Activated CD4-positive, alpha-beta T cell treated with anti-CD3 and anti-CD28 coated beads, Interleukin-10, Interleukin-2, amounts not matched to agents 100 ng/mL and 50 ng/mL, durations not matched to agents 16 hours and 8 hours (primary cell): ENCODE measurements at regions not wholly inside any gene's neighbourhood (a gene's known extent, or its start where the extent isn't known, plus 50 kb on each side); places are given as distances from the start of the nearest gene placed in this dataset.

Experiments used
- DNase-seq: peaks from one replicate; pipeline ENCODE4 v3.0.0-alpha.2; 2020

DNA sequence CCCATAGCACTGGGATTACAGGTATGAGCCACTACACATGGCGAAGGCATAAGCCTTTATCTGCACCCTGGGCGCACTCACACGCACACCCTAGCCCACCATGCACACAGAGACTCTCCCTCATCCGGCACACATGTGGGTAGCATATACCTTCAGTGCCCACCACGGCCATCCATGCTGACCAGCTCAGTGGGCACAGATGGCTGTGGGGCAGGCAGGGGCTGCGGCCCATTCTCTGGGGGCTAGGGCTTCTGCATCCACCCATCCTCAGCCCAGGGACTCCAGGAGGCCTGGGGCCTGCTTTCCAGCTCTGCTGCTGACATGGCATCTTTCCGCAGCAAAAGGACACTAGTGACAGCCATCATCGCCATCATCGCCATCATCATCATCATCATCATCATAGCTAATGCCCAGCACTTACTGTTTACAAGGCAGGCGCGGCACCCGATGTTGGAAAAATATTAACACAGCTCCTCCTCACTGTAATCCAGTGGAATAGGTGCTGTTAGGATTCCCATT, 111.2 kb downstream of the NCOR2 start:
- DNase-seq: no peak

DNA sequence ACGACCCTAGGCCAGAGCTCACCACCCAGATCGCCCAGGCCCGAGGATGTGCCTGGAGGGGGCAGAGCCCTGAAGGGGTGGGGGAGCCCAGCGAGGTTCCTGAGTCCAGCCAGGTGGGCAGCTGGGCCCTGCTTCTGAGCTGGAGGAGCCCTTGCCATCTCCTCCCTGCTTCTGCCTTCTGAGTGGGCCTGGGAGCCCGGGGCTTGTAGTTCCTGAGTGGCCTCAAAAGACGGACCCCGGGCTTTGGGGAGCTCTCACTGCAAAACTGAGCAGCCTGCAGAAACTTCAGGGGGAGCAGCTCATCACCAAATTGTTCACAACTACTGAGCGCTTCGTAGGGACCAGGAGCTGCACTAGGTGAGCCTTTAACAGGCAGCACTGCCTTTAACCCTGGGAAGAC, 112.1 kb downstream of the NCOR2 start:
- no peak for DNase-seq

DNA sequence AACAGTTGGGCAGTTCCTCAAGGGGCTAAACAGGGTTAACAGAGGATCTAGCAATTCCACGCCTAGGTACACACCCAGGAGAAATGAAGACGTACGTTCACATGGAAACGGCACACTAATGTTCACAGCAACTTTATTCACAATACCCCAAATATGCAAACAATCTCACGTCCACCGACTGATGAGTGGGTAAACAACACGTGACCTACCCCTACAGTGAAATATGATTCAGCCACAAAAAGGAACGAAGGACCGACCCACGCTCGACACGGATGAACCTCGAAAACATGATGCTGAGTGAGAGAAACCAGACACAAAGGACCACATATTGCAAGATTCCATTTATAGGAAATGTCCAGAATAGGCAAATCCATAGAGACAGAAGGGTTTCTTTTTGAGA, 112.7 kb downstream of the NCOR2 start:
- no peak for DNase-seq

GRCh38 chr12:124454352-124454725, 113.1 kb downstream of the NCOR2 start:
- no peak for DNase-seq

DNA sequence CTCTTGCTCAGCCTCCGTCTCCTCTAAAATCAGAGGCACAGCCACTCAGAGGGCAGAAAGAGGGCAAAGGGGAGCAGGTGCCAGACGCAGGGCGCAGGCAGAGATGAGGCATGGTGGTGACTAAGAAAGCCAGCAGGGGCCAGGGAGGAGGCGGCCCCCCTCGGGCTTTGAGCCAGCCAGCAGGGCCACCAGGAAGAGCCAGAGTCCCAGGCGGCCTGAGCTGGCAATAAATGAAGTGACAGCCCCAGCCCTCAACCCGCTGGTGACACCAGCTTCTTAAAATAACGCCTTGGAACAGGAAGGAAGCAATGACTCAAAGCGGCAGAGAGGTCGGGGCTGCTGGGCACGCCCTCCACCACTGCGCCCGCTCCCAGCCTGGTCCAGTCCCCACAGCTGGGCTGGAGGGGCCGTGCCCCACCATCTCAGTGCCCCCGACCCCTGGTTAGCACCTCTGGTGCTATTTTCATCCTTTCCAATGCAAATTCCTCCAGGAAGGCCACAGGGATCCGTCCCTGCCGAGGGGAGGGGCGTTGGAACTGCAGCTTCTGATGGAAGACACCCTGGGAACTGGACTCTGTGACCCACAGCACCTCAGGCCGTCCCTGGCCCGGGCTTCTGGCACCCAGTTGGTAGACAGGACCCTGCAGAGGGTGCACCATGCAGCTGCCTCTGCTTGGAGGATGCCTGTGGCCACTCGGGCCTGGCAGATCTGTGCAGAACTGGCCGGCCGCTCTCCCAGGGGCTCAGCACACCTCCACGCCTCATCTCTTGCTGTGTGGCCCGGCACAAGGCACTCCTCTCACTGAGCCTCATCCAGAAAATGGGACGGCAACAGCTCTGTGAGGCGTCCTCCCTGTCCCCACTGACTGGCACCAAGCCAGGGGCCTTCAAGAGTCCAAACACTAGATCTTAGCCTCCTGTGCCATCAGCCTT, 113.7 kb downstream of the NCOR2 start:
- DNase-seq: peak; percentile 94

- DNase-seq: no peak
These were observed 114.7 kb downstream of the NCOR2 start for GRCh38 chr12:124452576-124453331.

- no peak for DNase-seq
These were observed 115.7 kb downstream of the NCOR2 start for GRCh38 chr12:124451637-124452243.

DNA sequence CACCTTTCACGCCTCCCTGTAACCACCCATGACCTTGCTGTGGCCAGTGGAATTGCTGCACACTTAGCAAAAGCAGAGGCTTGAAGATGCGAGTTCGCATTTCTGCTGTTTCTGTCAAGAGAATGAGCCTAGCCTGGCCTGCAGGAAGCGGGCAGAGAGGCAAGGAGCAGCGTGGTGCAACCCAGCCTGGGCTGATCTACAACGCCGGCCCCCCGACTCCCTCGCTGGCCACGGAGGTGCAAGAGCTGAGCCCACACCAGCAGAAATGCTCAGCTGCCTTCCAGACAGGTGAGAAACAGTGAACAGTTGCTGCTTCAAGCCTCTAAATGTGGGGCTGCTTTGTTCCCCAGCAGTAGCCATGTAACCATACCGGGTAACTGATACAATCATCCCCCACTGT, 116.4 kb downstream of the NCOR2 start:
- no peak for DNase-seq

DNA sequence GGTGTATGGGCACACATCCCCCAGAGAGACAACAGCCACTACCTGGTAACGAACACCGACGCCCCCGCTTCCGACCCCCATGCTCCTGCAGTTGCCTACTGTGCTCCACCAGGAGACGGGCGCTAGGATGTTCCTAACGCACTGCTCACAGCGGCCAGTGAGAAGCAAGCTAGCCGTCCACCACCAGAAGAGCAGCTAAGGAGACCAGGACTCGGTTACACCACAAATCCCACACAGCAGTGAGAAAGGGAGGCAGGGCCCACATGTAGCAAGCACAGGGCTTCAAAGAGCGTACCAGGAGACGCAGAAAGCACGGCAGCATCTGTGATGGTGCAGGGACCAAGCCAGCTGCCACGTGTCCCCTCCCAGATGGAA, 117.0 kb downstream of the NCOR2 start:
- no peak for DNase-seq

GRCh38 chr12:124449623-124450375, 117.6 kb downstream of the NCOR2 start:
- no peak for DNase-seq

- DNase-seq: no peak
These were observed 118.3 kb downstream of the NCOR2 start for GRCh38 chr12:124448955-124449622.

DNA sequence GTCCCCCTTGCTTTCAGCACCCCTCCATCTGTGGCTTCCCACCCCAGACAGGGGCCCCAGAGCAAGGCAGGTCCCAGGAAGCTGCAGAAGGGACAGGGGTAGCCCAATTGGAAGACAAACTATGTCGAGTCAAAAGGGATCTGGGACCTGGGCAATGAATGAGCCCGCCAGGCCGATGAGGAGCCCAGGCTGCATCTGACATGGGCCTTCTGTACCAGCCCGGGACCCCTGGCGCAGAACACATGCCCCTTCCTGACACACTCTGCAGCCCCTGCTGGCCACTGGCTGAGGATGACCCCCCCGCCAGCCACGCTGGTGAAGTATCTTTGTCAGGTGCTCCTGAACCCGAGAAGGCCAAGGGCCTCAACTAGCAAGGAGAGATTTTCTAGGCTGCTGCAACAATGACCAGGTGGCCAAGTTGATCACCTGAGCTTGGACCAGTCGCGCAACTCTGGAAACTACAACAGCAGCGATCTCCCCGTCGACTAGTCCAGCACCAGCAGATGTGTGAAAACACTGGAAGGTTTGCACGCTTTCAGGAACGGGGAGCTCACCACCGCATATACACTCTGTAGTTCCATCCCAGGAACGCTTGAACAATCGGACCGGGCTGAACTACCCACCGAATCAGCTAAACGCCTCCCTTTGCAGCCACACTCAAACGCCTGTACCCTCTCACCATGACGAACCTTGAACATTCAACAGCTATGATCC, 119.0 kb downstream of the NCOR2 start:
- no peak for DNase-seq

- no peak for DNase-seq
These were observed 121.0 kb downstream of the NCOR2 start for GRCh38 chr12:124446364-124446763.

- DNase-seq: no peak
These were observed 121.6 kb downstream of the NCOR2 start for GRCh38 chr12:124445826-124446225.

- DNase-seq: no peak
These were observed 122.2 kb downstream of the NCOR2 start for GRCh38 chr12:124445121-124445718.

DNA sequence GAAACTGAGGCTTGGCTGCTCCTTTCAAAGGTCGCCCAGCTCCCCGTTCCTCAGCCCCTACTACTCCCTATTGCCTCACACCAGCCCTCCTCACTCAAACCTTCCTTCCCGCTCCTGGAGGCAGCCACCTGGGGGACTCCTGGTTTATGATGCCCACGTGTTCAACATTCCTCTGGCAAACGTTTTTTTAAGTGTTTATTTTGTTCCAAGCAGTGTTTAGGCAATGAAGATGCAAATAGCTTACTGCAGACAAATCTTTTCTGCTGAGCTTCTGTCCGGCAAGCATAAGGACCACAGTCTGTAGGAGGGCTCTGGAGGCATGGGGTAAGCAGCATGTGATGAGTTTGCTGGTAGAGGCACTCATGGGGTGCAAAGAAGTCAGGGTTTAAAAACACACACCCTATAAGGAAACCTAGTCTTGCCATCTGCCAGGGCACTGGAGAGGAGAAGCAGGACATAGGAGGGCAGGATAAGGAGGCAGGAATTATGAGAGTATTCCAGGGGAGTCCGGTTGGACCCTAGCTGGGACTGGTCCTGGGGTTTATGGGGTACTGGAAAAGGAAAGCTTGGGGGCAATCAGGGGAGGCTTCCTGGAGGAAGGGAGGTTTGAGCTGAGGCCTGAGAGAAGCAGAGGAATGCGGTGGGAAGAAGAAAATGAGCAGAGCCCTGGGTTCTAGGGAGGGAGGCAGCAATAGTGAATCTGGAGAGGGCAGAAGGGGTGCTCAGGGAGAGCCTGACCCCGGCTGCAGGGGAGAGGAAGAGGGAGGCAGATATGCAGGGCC, 123.3 kb downstream of the NCOR2 start:
- DNase-seq: no peak

- DNase-seq: no peak
These were observed 124.5 kb downstream of the NCOR2 start for GRCh38 chr12:124442772-124443445.

GRCh38 chr12:124442281-124442680, 125.1 kb downstream of the NCOR2 start:
- no peak for DNase-seq

GRCh38 chr12:124441443-124442194, 125.8 kb downstream of the NCOR2 start:
- DNase-seq: no peak
